SJCRH30 (cell line): ENCODE measurements at regions not wholly inside any gene's neighbourhood (a gene's known extent, or its start where the extent isn't known, plus 50 kb on each side); places are given as distances from the start of the nearest gene placed in this dataset.

ENCODE experiments used
- DNase-seq, 2 experiments: peaks; one replicate each; pipeline ENCODE4 v3.0.0-alpha.2; 2015 to 2020
- H3K27ac ChIP-seq: fragments of 250-450 bp; sonication (Bioruptor Pico); 2 replicates; pipeline ENCODE4 v1.5.1; 2020; ENCODE audit warnings: mild to moderate bottlenecking, moderate library complexity
- H3K27me3 ChIP-seq: fragments of 250-450 bp; sonication (Bioruptor Pico); 2 replicates; pipeline ENCODE4 v1.5.1; 2020; ENCODE audit warnings: mild to moderate bottlenecking, moderate library complexity
- H3K36me3 ChIP-seq: fragments of 250-450 bp; sonication (Bioruptor Pico); 2 replicates; pipeline ENCODE4 v1.5.1; 2020; ENCODE audit warnings: mild to moderate bottlenecking, moderate library complexity
- H3K4me1 ChIP-seq: fragments of 250-450 bp; sonication (Bioruptor Pico); 2 replicates; pipeline ENCODE4 v1.5.1; 2020; ENCODE audit warnings: mild to moderate bottlenecking, moderate library complexity
- H3K4me3 ChIP-seq: fragments of 250-450 bp; sonication (Bioruptor Pico); 2 replicates; pipeline ENCODE4 v1.5.1; 2020; ENCODE audit warnings: mild to moderate bottlenecking, moderate library complexity
- H3K9me3 ChIP-seq: fragments of 250-450 bp; sonication (Bioruptor Pico); replicated peaks from 2 replicates; pipeline ENCODE4 v1.5.1; 2020; ENCODE audit warnings: mild to moderate bottlenecking, moderate library complexity

- no peak overlapping the region for H3K4me3 ChIP-seq
- H3K27ac ChIP-seq, result no peak overlapping the region
- no peaks in the 10 kb centered on the region; the same call in 1 of the 2 replicates for H3K36me3 ChIP-seq
- H3K9me3 ChIP-seq, result no peaks in the 10 kb centered on the region
- DNase-seq, result no peak
- no peaks in the 10 kb centered on the region for H3K4me1 ChIP-seq
- H3K27me3 ChIP-seq, result no peaks in the 10 kb centered on the region
Observed at GRCh38 chr17:5861246-5861645, 208.9 kb upstream of the WSCD1 start.

GRCh38 chr17:5861854-5862253 is 208.3 kb upstream of the WSCD1 start:
- Histone ChIP-seq H3K27ac (no peak overlapping the region), H3K9me3 (no peaks in the 10 kb centered on the region), H3K4me3 (no peak overlapping the region), H3K4me1 (no peaks in the 10 kb centered on the region), H3K36me3 (no peaks in the 10 kb centered on the region; the same call in 1 of the 2 replicates), H3K27me3 (no peaks in the 10 kb centered on the region)
- DNase-seq, result no peak

- no peak overlapping the region for H3K27ac ChIP-seq
- H3K4me3 ChIP-seq, result no peak overlapping the region
- no peaks in the 10 kb centered on the region for H3K27me3 ChIP-seq
- no peaks in the 10 kb centered on the region for H3K9me3 ChIP-seq
- no peak for DNase-seq
- no peaks in the 10 kb centered on the region for H3K4me1 ChIP-seq
- H3K36me3 ChIP-seq, result no peaks in the 10 kb centered on the region; the same call in 1 of the 2 replicates
Observed at GRCh38 chr17:5862395-5862794, 207.8 kb upstream of the WSCD1 start.

GRCh38 chr17:5864741-5865657 is 205.2 kb upstream of the WSCD1 start:
- no peak for DNase-seq
- no peaks in the 10 kb centered on the region for H3K9me3 ChIP-seq
- H3K27ac ChIP-seq, result no peak overlapping the region
- no peak overlapping the region for H3K4me3 ChIP-seq
- no peaks in the 10 kb centered on the region for H3K4me1 ChIP-seq
- no peaks in the 10 kb centered on the region for H3K27me3 ChIP-seq
- H3K36me3 ChIP-seq, result no peaks in the 10 kb centered on the region; the same call in 1 of the 2 replicates

- Histone ChIP-seq H3K4me3 (no peak overlapping the region), H3K27ac (no peak overlapping the region), H3K36me3 (no peaks in the 10 kb centered on the region; the same call in 1 of the 2 replicates), H3K4me1 (no peaks in the 10 kb centered on the region), H3K9me3 (no peaks in the 10 kb centered on the region), H3K27me3 (no peaks in the 10 kb centered on the region)
- DNase-seq, result no peak
Observed at GRCh38 chr17:5866978-5867377, 203.2 kb upstream of the WSCD1 start.

GRCh38 chr17:5869041-5869745 is 201.0 kb upstream of the WSCD1 start:
- no peaks in the 10 kb centered on the region for H3K9me3 ChIP-seq
- no peak overlapping the region for H3K4me3 ChIP-seq
- no peaks in the 10 kb centered on the region for H3K4me1 ChIP-seq
- no peak overlapping the region for H3K27ac ChIP-seq
- DNase-seq, result no peak
- H3K27me3 ChIP-seq, result no peaks in the 10 kb centered on the region
- no peaks in the 10 kb centered on the region; the same call in 1 of the 2 replicates for H3K36me3 ChIP-seq

GRCh38 chr17:5870231-5870953 is 199.8 kb upstream of the WSCD1 start:
- Histone ChIP-seq H3K9me3 (no peaks in the 10 kb centered on the region), H3K27ac (no peak overlapping the region), H3K27me3 (no peaks in the 10 kb centered on the region), H3K36me3 (no peaks in the 10 kb centered on the region), H3K4me3 (no peak overlapping the region), H3K4me1 (no peaks in the 10 kb centered on the region)
- no peak for DNase-seq

GRCh38 chr17:5871666-5872065 is 198.5 kb upstream of the WSCD1 start:
- H3K4me3 ChIP-seq, result no peak overlapping the region
- no peaks in the 10 kb centered on the region for H3K36me3 ChIP-seq
- H3K27ac ChIP-seq, result no peak overlapping the region
- H3K27me3 ChIP-seq, result no peaks in the 10 kb centered on the region
- H3K9me3 ChIP-seq, result no peaks in the 10 kb centered on the region
- DNase-seq, result no peak
- no peaks in the 10 kb centered on the region for H3K4me1 ChIP-seq

- Histone ChIP-seq H3K4me3 (no peak overlapping the region), H3K4me1 (no peaks in the 10 kb centered on the region), H3K36me3 (no peaks in the 10 kb centered on the region), H3K27me3 (no peaks in the 10 kb centered on the region), H3K9me3 (no peaks in the 10 kb centered on the region), H3K27ac (no peak overlapping the region)
- no peak for DNase-seq
Observed at GRCh38 chr17:5872831-5873230, 197.3 kb upstream of the WSCD1 start.

- DNase-seq, result no peak
- Histone ChIP-seq H3K36me3 (no peaks in the 10 kb centered on the region), H3K4me1 (no peaks in the 10 kb centered on the region)
Observed at GRCh38 chr17:5873781-5874180, 196.4 kb upstream of the WSCD1 start.

GRCh38 chr17:5874486-5874885 is 195.7 kb upstream of the WSCD1 start:
- no peak for DNase-seq
- Histone ChIP-seq H3K36me3 (no peaks in the 10 kb centered on the region), H3K4me3 (no peak overlapping the region), H3K27me3 (no peaks in the 10 kb centered on the region), H3K9me3 (no peaks in the 10 kb centered on the region), H3K4me1 (no peaks in the 10 kb centered on the region), H3K27ac (no peak overlapping the region)

More at GRCh38 chr17:5873781-5874180, 196.4 kb upstream of the WSCD1 start:
- Histone ChIP-seq H3K9me3 (no peaks in the 10 kb centered on the region), H3K27ac (no peak overlapping the region), H3K27me3 (no peaks in the 10 kb centered on the region), H3K4me3 (no peak overlapping the region)

- no peak overlapping the region for H3K4me3 ChIP-seq
- no peak for DNase-seq
- no peaks in the 10 kb centered on the region for H3K27me3 ChIP-seq
Observed at GRCh38 chr17:5877366-5877765, 192.8 kb upstream of the WSCD1 start.

GRCh38 chr17:5877948-5878347 is 192.2 kb upstream of the WSCD1 start:
- H3K27me3 ChIP-seq, result no peaks in the 10 kb centered on the region
- H3K4me1 ChIP-seq, result no peaks in the 10 kb centered on the region
- H3K27ac ChIP-seq, result no peak overlapping the region
- no peaks in the 10 kb centered on the region for H3K36me3 ChIP-seq
- no peak for DNase-seq
- H3K9me3 ChIP-seq, result no peaks in the 10 kb centered on the region
- H3K4me3 ChIP-seq, result no peak overlapping the region

More at GRCh38 chr17:5877366-5877765, 192.8 kb upstream of the WSCD1 start:
- Histone ChIP-seq H3K4me1 (no peaks in the 10 kb centered on the region), H3K27ac (no peak overlapping the region), H3K9me3 (no peaks in the 10 kb centered on the region), H3K36me3 (no peaks in the 10 kb centered on the region)

GRCh38 chr17:5881849-5882248 is 188.3 kb upstream of the WSCD1 start:
- DNase-seq, result no peak
- Histone ChIP-seq H3K9me3 (no peaks in the 10 kb centered on the region), H3K27ac (no peak overlapping the region), H3K27me3 (no peaks in the 10 kb centered on the region), H3K36me3 (no peaks in the 10 kb centered on the region), H3K4me3 (no peak overlapping the region), H3K4me1 (no peaks in the 10 kb centered on the region)
